ENCODE measurements at regions not wholly inside any gene's neighbourhood (a gene's known extent, or its start where the extent isn't known, plus 50 kb on each side); places are given as distances from the start of the nearest gene placed in this dataset.

- Histone ChIP-seq H3K18ac (ENCODE audit: insufficient read length, low read depth, low read length) (no peak overlapping the region), H4K8ac (replicated peaks; ENCODE audit: insufficient read length, low read depth, low read length) (no peak overlapping the region), H3K4ac (ENCODE audit: low read depth, low read length) (no peak overlapping the region), H4K5ac (ENCODE audit: insufficient read length, low read depth, low read length) (no peak overlapping the region), H3T11ph (ENCODE audit: low read length) (no peak overlapping the region), H3K14ac (ENCODE audit: insufficient read depth, low read length) (no peak overlapping the region), H3K9me3 (ENCODE audit: control insufficient read depth, low read depth, low read length) (no peaks in the 10 kb centered on the region), H2BK120ac (ENCODE audit: low read depth, low read length, poor library complexity, severe bottlenecking) (no peak overlapping the region), H2BK15ac (ENCODE audit: low read depth, low read length) (no peak overlapping the region), H4K91ac (ENCODE audit: insufficient read length, low read depth, low read length) (no peak overlapping the region), H3K79me1 (ENCODE audit: insufficient read depth, low read depth, low read length, poor library complexity, severe bottlenecking) (no peaks in the 10 kb centered on the region), H4K20me1 (ENCODE audit: control insufficient read depth, insufficient read depth, insufficient read length) (no peaks in the 10 kb centered on the region), H3K9ac (ENCODE audit: extremely low read depth, insufficient read length, low read length) (no peak overlapping the region), H2AK5ac (ENCODE audit: insufficient read length, low read length) (no peak overlapping the region), H3K23ac (ENCODE audit: insufficient read length, low read depth, low read length) (no peak overlapping the region), H3K56ac (ENCODE audit: insufficient read length, low read depth, low read length) (no peak overlapping the region), H2BK5ac (ENCODE audit: insufficient read length, low read length) (no peak overlapping the region), H2AFZ (ENCODE audit: low read length) (no peak overlapping the region), H3K4me2 (ENCODE audit: insufficient read depth, insufficient read length, low read length) (no peak overlapping the region), H3K4me1 (ENCODE audit: insufficient read depth, low read length) (no peaks in the 10 kb centered on the region), H2BK12ac (ENCODE audit: insufficient read length, low read depth, low read length) (no peak overlapping the region), H2BK20ac (ENCODE audit: low read depth, low read length, poor library complexity, severe bottlenecking) (no peak overlapping the region), H3K23me2 (ENCODE audit: insufficient read length, low read depth, low read length, poor library complexity, severe bottlenecking) (no peaks in the 10 kb centered on the region), H3K27ac (ENCODE audit: insufficient read length, low read depth, low read length) (no peak overlapping the region), H3K27me3 (ENCODE audit: insufficient read depth, low read length) (no peaks in the 10 kb centered on the region), H3K79me2 (ENCODE audit: insufficient read depth, low read length) (no peaks in the 10 kb centered on the region)
- no peaks in the 10 kb centered on the region for H3K4me1 Mint-ChIP-seq
- no peak for DNase-seq
- H3K27me3 Mint-ChIP-seq (ENCODE audit: low read depth), result no peaks in the 10 kb centered on the region
- no peak overlapping the region for H3K4me3 Mint-ChIP-seq
- H3K27ac Mint-ChIP-seq, result no peak overlapping the region
- no peak for TF ChIP-seq CTCF (conservative IDR thresholded peaks at IDR 0.05)
- WGBS (ENCODE audit: extremely low coverage, insufficient read length, low lambda C conversion rate), result no CpG with 5 or more reads among the region's 2 CpGs
- H3K9me3 Mint-ChIP-seq, result no peaks in the 10 kb centered on the region
- H3K36me3 Mint-ChIP-seq (ENCODE audit: insufficient read depth in 1 of 3, low read depth in 3 of 3), result no peaks in the 10 kb centered on the region
Measured at GRCh38 chr5:143495821-143496275, 92.4 kb upstream of the NR3C1 start.

Measured in H9 (cell line).